Fibroblast of lung (primary cell): ENCODE measurements at regions not wholly inside any gene's neighbourhood (a gene's known extent, or its start where the extent isn't known, plus 50 kb on each side); places are given as distances from the start of the nearest gene placed in this dataset.

ENCODE experiments used
- CTCF ChIP-seq, 2 donors: IDR thresholded peaks in 1 of 2; conservative IDR thresholded peaks in 1 of 2; 1 replicate in 1 of 2; 2 replicates in 1 of 2; pipeline ENCODE4 v1.5.1; 2011 to 2012; ENCODE audit warnings: low read length in 2 of 2, control low read depth in 1 of 2, inconsistent platforms in 1 of 2, low read depth in 1 of 2, mild to moderate bottlenecking in 1 of 2
- EZH2 ChIP-seq: IDR thresholded peaks from 2 replicates; pipeline ENCODE4 v1.5.1; 2012; ENCODE audit warnings: low read length, control low read depth, mild to moderate bottlenecking; ENCODE audit errors: missing control alignments

GRCh38 chr3:187931770-187932278, 186.6 kb upstream of the BCL6 start:
- no peak for TF ChIP-seq CTCF (conservative IDR thresholded peaks at IDR 0.05 in 1 of 2, IDR thresholded peaks at IDR 0.05 in 1 of 2; ENCODE audit: low read depth in 1 of 2, low read length in 2 of 2)
- TF ChIP-seq EZH2, result no peak
